A673 (cell line): ENCODE measurements at regions not wholly inside any gene's neighbourhood (a gene's known extent, or its start where the extent isn't known, plus 50 kb on each side); places are given as distances from the start of the nearest gene placed in this dataset.

Source experiments
- EZH2 ChIP-seq: fragments of 200-600 bp; sonication (generic); IDR thresholded peaks from 2 replicates; pipeline ENCODE4 v1.6.1; 2017; ENCODE audit warnings: borderline replicate concordance, low read depth, mild to moderate bottlenecking, mixed read lengths, antibody characterized with exemption, low read length; ENCODE audit not compliant: poor library complexity, severe bottlenecking
- TF ChIP-seq, protein P1 (sequence below): fragments of 300-800, 200-600 bp; sonication (generic); conservative IDR thresholded peaks from 2 replicates; pipeline ENCODE4 v1.5.1; 2017; ENCODE audit warnings: low read depth, mild to moderate bottlenecking, antibody characterized with exemption, low read length, moderate library complexity, mixed read lengths

DNA sequence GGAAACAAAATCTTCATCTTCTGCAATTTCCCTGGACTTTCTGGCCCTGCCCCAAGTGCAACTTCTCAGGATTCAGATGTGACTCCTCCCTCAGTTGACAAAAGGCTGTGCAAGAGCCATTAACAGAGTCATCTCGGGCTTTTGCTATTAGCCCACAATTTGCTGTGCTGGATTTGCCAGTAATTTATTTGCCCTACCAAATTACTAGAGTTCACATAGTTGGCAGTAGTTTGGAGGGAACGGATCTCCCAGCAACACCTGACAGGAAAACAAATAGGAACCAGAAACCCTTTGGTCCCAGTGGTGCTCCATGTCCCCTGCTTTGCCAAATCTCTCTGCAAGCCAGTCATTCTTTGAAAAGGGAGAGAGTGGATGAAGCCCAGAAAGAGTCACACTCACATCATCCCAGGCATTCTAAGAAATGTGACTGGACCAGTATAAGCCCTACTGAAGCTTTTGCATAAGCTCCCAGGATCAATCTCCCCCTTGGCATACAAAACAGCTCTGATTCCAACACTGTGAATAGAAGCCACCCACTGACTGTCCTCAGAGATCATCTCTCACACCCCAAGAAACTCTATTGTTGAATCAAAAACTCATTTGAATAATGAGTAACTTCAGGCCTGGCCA is 350.1 kb upstream of the NBEA start:
- no peak for TF ChIP-seq EZH2
- TF ChIP-seq, protein P1, sequence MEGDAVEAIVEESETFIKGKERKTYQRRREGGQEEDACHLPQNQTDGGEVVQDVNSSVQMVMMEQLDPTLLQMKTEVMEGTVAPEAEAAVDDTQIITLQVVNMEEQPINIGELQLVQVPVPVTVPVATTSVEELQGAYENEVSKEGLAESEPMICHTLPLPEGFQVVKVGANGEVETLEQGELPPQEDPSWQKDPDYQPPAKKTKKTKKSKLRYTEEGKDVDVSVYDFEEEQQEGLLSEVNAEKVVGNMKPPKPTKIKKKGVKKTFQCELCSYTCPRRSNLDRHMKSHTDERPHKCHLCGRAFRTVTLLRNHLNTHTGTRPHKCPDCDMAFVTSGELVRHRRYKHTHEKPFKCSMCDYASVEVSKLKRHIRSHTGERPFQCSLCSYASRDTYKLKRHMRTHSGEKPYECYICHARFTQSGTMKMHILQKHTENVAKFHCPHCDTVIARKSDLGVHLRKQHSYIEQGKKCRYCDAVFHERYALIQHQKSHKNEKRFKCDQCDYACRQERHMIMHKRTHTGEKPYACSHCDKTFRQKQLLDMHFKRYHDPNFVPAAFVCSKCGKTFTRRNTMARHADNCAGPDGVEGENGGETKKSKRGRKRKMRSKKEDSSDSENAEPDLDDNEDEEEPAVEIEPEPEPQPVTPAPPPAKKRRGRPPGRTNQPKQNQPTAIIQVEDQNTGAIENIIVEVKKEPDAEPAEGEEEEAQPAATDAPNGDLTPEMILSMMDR = no peak
